Gastroesophageal sphincter (tissue), 4 donors: ENCODE measurements at regions not wholly inside any gene's neighbourhood (a gene's known extent, or its start where the extent isn't known, plus 50 kb on each side); places are given as distances from the start of the nearest gene placed in this dataset.

Source experiments
- ATAC-seq: fragments of 150-250 bp; one replicate; pipeline ENCODE4 v1.9.1; 2016; ENCODE audit warnings: mild to moderate bottlenecking, moderate library complexity
- H3K27ac ChIP-seq, 4 donors: fragments of 200-600 bp; sonication (generic) in 3 of 4; 1 replicate in 3 of 4; 2 replicates in 1 of 4; pipeline ENCODE4 v1.5.1; 2016 to 2019
- H3K27me3 ChIP-seq: fragments of 200-600 bp; sonication (generic); one replicate; pipeline ENCODE4 v1.5.1; 2019
- H3K36me3 ChIP-seq, 2 donors: fragments of 200-600 bp; sonication (generic); one replicate each; pipeline ENCODE4 v1.5.1; 2019; ENCODE audit warnings: control low read depth in 1 of 2
- H3K4me1 ChIP-seq, 3 donors: fragments of 200-600 bp; sonication (generic); 1 replicate in 2 of 3; 2 replicates in 1 of 3; pipeline ENCODE4 v1.5.1; 2016 to 2019; ENCODE audit warnings: control low read depth in 2 of 3
- H3K4me3 ChIP-seq, 2 donors: fragments of 200-600 bp; sonication (generic); one replicate each; pipeline ENCODE4 v1.5.1; 2019; ENCODE audit warnings: mild to moderate bottlenecking in 1 of 2, moderate library complexity in 1 of 2
- H3K9me3 ChIP-seq, 3 donors: fragments of 200-600 bp; sonication (generic); one replicate each; pipeline ENCODE4 v1.5.1; 2017 to 2019; ENCODE audit warnings: control low read depth in 2 of 3
- EP300 ChIP-seq: sonication (generic); formaldehyde crosslinking; IDR thresholded peaks from one replicate; pipeline ENCODE4 v1.6.1; 2017; ENCODE audit warnings: antibody characterized with exemption, mild to moderate bottlenecking
- POLR2A ChIP-seq, 2 donors: fragments of 450-650 bp; IDR thresholded peaks; one replicate each; pipeline ENCODE4 v1.6.1; 2017; ENCODE audit warnings: antibody characterized with exemption in 2 of 2, mild to moderate bottlenecking in 2 of 2, moderate library complexity in 1 of 2
- POLR2AphosphoS5 ChIP-seq: sonication (generic); formaldehyde crosslinking; IDR thresholded peaks from one replicate; pipeline ENCODE4 v1.6.1; 2017; ENCODE audit warnings: antibody characterized with exemption
- WGBS, 2 donors: methylation state at CpG; one replicate each; pipeline ENCODE4 v1.1.5; 2018; ENCODE audit warnings: low coverage in 1 of 2; 5-methylcytosine and 5-hydroxymethylcytosine counted together
- TF ChIP-seq, protein P1 (sequence below), 4 experiments: fragments of 200-600 bp in 2 of 4; fragments of 450-650 bp in 2 of 4; sonication (generic) in 1 of 4; IDR thresholded peaks; one replicate each; pipeline ENCODE4 v1.5.1; 2017 to 2019; ENCODE audit warnings: antibody characterized with exemption in 4 of 4, mild to moderate bottlenecking in 2 of 4, moderate library complexity in 2 of 4

DNA sequence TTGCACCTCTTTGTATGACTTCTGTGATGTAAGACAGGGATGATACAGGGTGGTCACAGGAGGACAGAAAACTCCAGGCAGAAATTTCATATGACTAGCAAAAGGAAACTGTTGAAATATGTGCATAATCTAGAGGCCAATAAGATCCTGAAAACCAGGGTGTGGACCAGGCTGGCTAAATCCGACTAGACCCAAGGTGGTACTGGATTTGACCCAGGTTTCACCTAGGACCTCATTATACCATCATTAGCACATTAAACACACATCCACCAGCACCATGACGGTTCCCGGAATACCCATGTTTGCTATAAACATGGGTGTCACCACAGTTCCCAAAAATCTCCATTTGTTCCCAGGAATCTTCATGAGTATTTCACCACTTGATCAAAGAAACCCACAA is 517.1 kb downstream of the ZNF608 start:
- ATAC-seq, result no peak
- Histone ChIP-seq H3K27me3 (no peaks in the 10 kb centered on the region), H3K36me3 (no peaks in the 10 kb centered on the region), H3K4me3 (no peak overlapping the region), H3K9me3 (no peaks in the 10 kb centered on the region), H3K27ac (no peak overlapping the region), H3K4me1 (no peaks in the 10 kb centered on the region)
- WGBS, 2 donors, result 85 to 100% methylated on average over 3 of the region's 3 CpGs
- TF ChIP-seq EP300 (no peak), POLR2A (IDR thresholded peaks at IDR 0.05) (no peak), POLR2AphosphoS5 (no peak)
- TF ChIP-seq, protein P1, sequence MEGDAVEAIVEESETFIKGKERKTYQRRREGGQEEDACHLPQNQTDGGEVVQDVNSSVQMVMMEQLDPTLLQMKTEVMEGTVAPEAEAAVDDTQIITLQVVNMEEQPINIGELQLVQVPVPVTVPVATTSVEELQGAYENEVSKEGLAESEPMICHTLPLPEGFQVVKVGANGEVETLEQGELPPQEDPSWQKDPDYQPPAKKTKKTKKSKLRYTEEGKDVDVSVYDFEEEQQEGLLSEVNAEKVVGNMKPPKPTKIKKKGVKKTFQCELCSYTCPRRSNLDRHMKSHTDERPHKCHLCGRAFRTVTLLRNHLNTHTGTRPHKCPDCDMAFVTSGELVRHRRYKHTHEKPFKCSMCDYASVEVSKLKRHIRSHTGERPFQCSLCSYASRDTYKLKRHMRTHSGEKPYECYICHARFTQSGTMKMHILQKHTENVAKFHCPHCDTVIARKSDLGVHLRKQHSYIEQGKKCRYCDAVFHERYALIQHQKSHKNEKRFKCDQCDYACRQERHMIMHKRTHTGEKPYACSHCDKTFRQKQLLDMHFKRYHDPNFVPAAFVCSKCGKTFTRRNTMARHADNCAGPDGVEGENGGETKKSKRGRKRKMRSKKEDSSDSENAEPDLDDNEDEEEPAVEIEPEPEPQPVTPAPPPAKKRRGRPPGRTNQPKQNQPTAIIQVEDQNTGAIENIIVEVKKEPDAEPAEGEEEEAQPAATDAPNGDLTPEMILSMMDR (IDR thresholded peaks at IDR 0.05), result no peak

- Histone ChIP-seq H3K27me3 (no peaks in the 10 kb centered on the region), H3K4me1 (no peaks in the 10 kb centered on the region), H3K9me3 (no peaks in the 10 kb centered on the region), H3K4me3 (no peak overlapping the region), H3K36me3 (no peaks in the 10 kb centered on the region), H3K27ac (no peak overlapping the region)
- ATAC-seq, result no peak
- TF ChIP-seq EP300, result no peak
- no peak for TF ChIP-seq POLR2A (IDR thresholded peaks at IDR 0.05)
- TF ChIP-seq POLR2AphosphoS5, result no peak
- TF ChIP-seq, protein P1 (IDR thresholded peaks at IDR 0.05), result no peak
These were observed 518.5 kb downstream of the ZNF608 start for GRCh38 chr5:124227914-124228313.

DNA sequence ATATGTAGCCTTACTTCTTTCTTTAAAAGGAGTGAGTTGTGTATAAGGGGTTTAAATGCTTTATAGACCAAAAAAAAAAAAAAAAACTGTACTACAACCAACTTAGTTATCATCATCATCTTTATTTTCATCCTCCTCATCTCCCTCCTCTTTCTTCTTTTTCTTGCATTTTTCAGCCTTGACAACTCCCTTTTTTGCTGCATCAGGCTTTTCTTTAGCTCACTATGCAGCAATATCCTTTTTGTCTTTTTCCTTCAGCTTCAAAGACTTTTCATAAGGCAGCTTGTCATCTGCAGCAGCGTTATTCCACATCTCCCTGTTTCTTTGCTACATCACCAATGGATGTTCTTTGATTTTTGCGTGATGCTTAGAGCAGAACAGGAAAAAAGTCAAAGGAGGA is 526.0 kb downstream of the ZNF608 start:
- ATAC-seq, result no peak
- H3K27ac ChIP-seq, result no peak overlapping the region
- H3K4me3 ChIP-seq, result no peak overlapping the region
- no peak for TF ChIP-seq EP300
- TF ChIP-seq, protein P1 (IDR thresholded peaks at IDR 0.05), result no peak
- TF ChIP-seq POLR2A (IDR thresholded peaks at IDR 0.05), result no peak
- no peak for TF ChIP-seq POLR2AphosphoS5
- no peaks in the 10 kb centered on the region for H3K4me1 ChIP-seq
- no peaks in the 10 kb centered on the region for H3K36me3 ChIP-seq
- 63 to 75% methylated on average over 2 of the region's 2 CpGs for WGBS, 2 donors
- no peaks in the 10 kb centered on the region for H3K27me3 ChIP-seq
- H3K9me3 ChIP-seq, result no peaks in the 10 kb centered on the region

DNA sequence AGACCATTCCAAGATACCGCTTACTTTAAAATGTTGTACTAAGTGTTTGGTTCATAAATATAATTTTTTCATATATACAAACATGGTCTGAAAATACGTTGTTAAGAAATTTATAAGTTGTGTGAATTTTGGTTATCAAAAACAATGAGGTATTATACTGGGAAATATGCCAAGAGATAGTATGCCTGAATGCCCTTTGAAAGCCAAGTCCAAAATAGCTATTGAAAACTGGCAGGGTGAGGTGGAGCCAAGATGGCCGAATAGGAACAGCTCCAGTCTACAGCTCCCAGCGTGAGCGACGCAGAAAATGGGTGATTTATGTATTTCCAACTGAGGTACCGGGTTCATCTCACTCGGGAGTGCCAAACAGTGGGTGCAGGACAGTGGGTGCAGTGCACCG is 533.5 kb downstream of the ZNF608 start:
- Histone ChIP-seq H3K4me1 (no peaks in the 10 kb centered on the region), H3K36me3 (no peaks in the 10 kb centered on the region), H3K27me3 (no peaks in the 10 kb centered on the region), H3K4me3 (no peak overlapping the region), H3K27ac (no peak overlapping the region), H3K9me3 (no peaks in the 10 kb centered on the region)
- ATAC-seq, result no peak
- WGBS, 2 donors, result 84 to 93% methylated on average over 8 to 9 of the region's 9 CpGs
- TF ChIP-seq, protein P1 (IDR thresholded peaks at IDR 0.05), result no peak
- TF ChIP-seq EP300 (no peak), POLR2A (IDR thresholded peaks at IDR 0.05) (no peak), POLR2AphosphoS5 (no peak)

DNA sequence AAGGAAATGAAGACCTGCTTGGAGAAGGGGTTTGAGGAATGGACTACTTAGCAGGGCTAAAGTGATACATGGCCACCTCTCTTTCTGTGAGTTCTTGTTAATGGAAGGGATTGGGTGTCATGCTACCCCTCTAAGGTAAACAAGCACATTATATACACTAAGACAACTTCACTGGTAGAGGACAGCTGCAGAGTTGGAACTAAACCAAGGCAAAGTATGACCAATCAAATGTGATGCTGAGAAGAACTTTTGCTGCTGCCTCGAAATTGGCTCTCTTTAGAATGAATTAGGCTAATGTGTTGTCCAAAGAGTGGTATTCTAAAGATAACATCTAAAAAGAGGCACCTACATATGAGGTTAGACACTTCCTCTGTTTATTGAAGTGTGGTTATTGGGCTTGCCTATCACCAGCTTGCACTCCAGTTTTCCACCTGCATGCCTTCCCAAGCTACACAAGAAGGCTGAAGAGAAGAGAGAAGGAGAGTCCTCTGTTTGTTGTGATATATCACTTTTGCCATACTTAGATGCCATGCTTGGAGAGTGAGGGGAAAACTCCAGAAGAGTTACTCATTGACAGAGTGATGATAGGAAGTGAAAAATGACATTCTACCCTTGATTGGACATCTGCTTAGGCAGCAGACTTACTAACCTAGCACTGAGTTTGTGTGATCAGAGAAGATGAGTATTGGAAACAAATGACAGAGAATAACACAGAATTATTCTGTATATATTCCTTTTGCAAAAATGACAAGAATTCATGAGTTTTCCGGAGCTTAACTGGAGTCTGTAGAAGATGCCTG is 536.1 kb downstream of the ZNF608 start:
- 83 to 92% methylated on average over 2 of the region's 2 CpGs for WGBS, 2 donors
- no peak for ATAC-seq
- H3K4me3 ChIP-seq, result no peak overlapping the region
- TF ChIP-seq, protein P1 (IDR thresholded peaks at IDR 0.05), result no peak
- no peak for TF ChIP-seq POLR2AphosphoS5
- no peak for TF ChIP-seq POLR2A (IDR thresholded peaks at IDR 0.05)
- no peak for TF ChIP-seq EP300
- no peak overlapping the region for H3K27ac ChIP-seq
- H3K27me3 ChIP-seq, result no peaks in the 10 kb centered on the region
- H3K36me3 ChIP-seq, result no peaks in the 10 kb centered on the region
- H3K4me1 ChIP-seq, result no peaks in the 10 kb centered on the region
- no peaks in the 10 kb centered on the region for H3K9me3 ChIP-seq
